ENCODE measurements at regions not wholly inside any gene's neighbourhood (a gene's known extent, or its start where the extent isn't known, plus 50 kb on each side); places are given as distances from the start of the nearest gene placed in this dataset.

- no peak for TF ChIP-seq GABPA (IDR thresholded peaks at IDR 0.05; ENCODE audit: borderline replicate concordance, insufficient read depth, low read length)
- no peak for TF ChIP-seq CTCF (IDR thresholded peaks at IDR 0.05; ENCODE audit: control extremely low read depth in 1 of 3, insufficient read depth in 1 of 3, low read depth in 1 of 3, low read length in 3 of 3)
- no peak for TF ChIP-seq TEAD4 (IDR thresholded peaks at IDR 0.05; ENCODE audit: low read depth, low read length)
- no peak for TF ChIP-seq ATF2 (IDR thresholded peaks at IDR 0.05; ENCODE audit: low read length)
- no peak for TF ChIP-seq EGR1 (IDR thresholded peaks at IDR 0.05; ENCODE audit: borderline replicate concordance, low read depth, low read length)
- TF ChIP-seq POLR2AphosphoS5 (IDR thresholded peaks at IDR 0.05; ENCODE audit: low read depth, low read length): no peak
- no peak for TF ChIP-seq POLR2A (IDR thresholded peaks at IDR 0.05; ENCODE audit: control extremely low read depth in 1 of 2, low read depth in 2 of 2, low read length in 2 of 2)
- no peak for TF ChIP-seq EZH2 (IDR thresholded peaks at IDR 0.05; ENCODE audit: low read depth, low read length, severe bottlenecking)
- TF ChIP-seq EP300 (IDR thresholded peaks at IDR 0.05; ENCODE audit: borderline replicate concordance in 1 of 2, low read depth in 2 of 2, low read length in 2 of 2): no peak
- no peak for TF ChIP-seq YY1 (IDR thresholded peaks at IDR 0.05; ENCODE audit: low read depth, low read length)
- TF ChIP-seq ATF3 (IDR thresholded peaks at IDR 0.05; ENCODE audit: insufficient read depth, low read depth, low read length): no peak
- no peak for TF ChIP-seq JUND (IDR thresholded peaks at IDR 0.05; ENCODE audit: low read length)
- no peak for TF ChIP-seq SIRT6 (IDR thresholded peaks at IDR 0.05; ENCODE audit: low read length)
These were observed 489.8 kb downstream of the NPIPA7 start for GRCh38 chr16:16868727-16869126.

Measured in H1 (cell line).